A549 (cell line): ENCODE measurements at regions not wholly inside any gene's neighbourhood (a gene's known extent, or its start where the extent isn't known, plus 50 kb on each side); places are given as distances from the start of the nearest gene placed in this dataset.

Experiments
- BHLHE40 ChIP-seq: IDR thresholded peaks from 2 replicates; pipeline ENCODE4 v1.6.1; 2012; ENCODE audit warnings: low read depth, low read length, inconsistent platforms
- MYC ChIP-seq: IDR thresholded peaks from 2 replicates; pipeline ENCODE4 v1.6.1; 2012; ENCODE audit warnings: mild to moderate bottlenecking, inconsistent platforms, low read length, improper control_type of control experiment, borderline replicate concordance
- RNF2 ChIP-seq: fragments of 200-600 bp; sonication (generic); IDR thresholded peaks from 2 replicates; pipeline ENCODE4 v1.6.1; 2016; ENCODE audit warnings: low read depth, mild to moderate bottlenecking, antibody characterized with exemption, moderate library complexity, borderline replicate concordance
- ZNF302 ChIP-seq: fragments of 250-450 bp; sonication (Bioruptor Pico); IDR thresholded peaks from 2 replicates; pipeline ENCODE4 v1.9.0; 2021; ENCODE audit warnings: inconsistent platforms, mild to moderate bottlenecking, moderate library complexity
- TF ChIP-seq, protein P1 (sequence below): fragments of >200 bp; sonication (Bioruptor Twin); formaldehyde crosslinking; IDR thresholded peaks from 3 replicates; pipeline ENCODE4 v1.5.1; 2016

GRCh38 chr2:146949400-146949799 is 895.4 kb upstream of the ACVR2A start:
- no peak for TF ChIP-seq BHLHE40
- TF ChIP-seq RNF2: no peak
- no peak for TF ChIP-seq ZNF302 (CRISPR knock-in tag)
- no peak for TF ChIP-seq MYC
- TF ChIP-seq, protein P1, sequence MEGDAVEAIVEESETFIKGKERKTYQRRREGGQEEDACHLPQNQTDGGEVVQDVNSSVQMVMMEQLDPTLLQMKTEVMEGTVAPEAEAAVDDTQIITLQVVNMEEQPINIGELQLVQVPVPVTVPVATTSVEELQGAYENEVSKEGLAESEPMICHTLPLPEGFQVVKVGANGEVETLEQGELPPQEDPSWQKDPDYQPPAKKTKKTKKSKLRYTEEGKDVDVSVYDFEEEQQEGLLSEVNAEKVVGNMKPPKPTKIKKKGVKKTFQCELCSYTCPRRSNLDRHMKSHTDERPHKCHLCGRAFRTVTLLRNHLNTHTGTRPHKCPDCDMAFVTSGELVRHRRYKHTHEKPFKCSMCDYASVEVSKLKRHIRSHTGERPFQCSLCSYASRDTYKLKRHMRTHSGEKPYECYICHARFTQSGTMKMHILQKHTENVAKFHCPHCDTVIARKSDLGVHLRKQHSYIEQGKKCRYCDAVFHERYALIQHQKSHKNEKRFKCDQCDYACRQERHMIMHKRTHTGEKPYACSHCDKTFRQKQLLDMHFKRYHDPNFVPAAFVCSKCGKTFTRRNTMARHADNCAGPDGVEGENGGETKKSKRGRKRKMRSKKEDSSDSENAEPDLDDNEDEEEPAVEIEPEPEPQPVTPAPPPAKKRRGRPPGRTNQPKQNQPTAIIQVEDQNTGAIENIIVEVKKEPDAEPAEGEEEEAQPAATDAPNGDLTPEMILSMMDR: no peak
